ENCODE measurements at regions not wholly inside any gene's neighbourhood (a gene's known extent, or its start where the extent isn't known, plus 50 kb on each side); places are given as distances from the start of the nearest gene placed in this dataset.

- Histone ChIP-seq H3K9me3 (ENCODE audit: control insufficient read depth, low read length) (peaks cover 4% of the 10 kb centered on the region), H3K9ac (ENCODE audit: low read length) (no peak overlapping the region), H3K36me3 (ENCODE audit: control insufficient read depth, insufficient read depth, low read length, severe bottlenecking) (no peaks in the 10 kb centered on the region), H3K27me3 (replicated peaks; ENCODE audit: control insufficient read depth, insufficient read depth, low read length) (no peaks in the 10 kb centered on the region), H3K4me3 (ENCODE audit: low read length) (no peak overlapping the region), H3K4me1 (ENCODE audit: control insufficient read depth, insufficient read depth, low read length) (no peaks in the 10 kb centered on the region)
- DNase-seq (ENCODE audit: low read depth) = no peak
Measured at GRCh38 chr9:29511680-29512079, 1938.4 kb upstream of the C9orf72 start.

DNA sequence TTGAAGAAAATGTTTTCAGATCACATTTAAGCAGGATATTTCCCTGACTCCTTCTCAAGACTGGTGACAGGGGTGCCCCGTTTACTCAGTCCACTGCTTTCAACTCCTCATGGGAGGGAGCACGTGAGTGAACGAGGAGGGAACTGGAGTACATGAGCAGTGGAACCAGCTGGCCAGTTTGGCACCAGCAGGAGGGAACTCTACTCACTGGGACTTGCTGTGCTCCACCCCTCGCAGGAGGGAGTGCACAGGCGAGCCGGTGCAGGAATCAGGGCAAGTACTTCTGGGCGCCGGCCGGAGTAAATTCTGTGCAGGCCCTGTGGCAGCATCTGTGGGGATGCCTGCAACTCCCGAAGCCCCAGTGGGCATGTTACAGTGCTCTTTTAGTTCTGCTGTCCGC lies 1941.1 kb upstream of the C9orf72 start:
- Histone ChIP-seq H3K36me3 (ENCODE audit: control insufficient read depth, insufficient read depth, low read length, severe bottlenecking) (no peaks in the 10 kb centered on the region), H3K9ac (ENCODE audit: low read length) (no peak overlapping the region), H3K4me1 (ENCODE audit: control insufficient read depth, insufficient read depth, low read length) (no peaks in the 10 kb centered on the region), H3K4me3 (ENCODE audit: low read length) (no peak overlapping the region), H3K9me3 (ENCODE audit: control insufficient read depth, low read length) (peaks cover 1% of the 10 kb centered on the region), H3K27me3 (replicated peaks; ENCODE audit: control insufficient read depth, insufficient read depth, low read length) (no peaks in the 10 kb centered on the region)
- no peak for DNase-seq (ENCODE audit: low read depth)

GRCh38 chr9:29514862-29515261 lies 1941.6 kb upstream of the C9orf72 start:
- H3K36me3 ChIP-seq (ENCODE audit: control insufficient read depth, insufficient read depth, low read length, severe bottlenecking) = no peaks in the 10 kb centered on the region
- no peak for DNase-seq (ENCODE audit: low read depth)

GRCh38 chr9:29548436-29548835 lies 1975.2 kb upstream of the C9orf72 start:
- Histone ChIP-seq H3K36me3 (ENCODE audit: control insufficient read depth, insufficient read depth, low read length, severe bottlenecking) (no peaks in the 10 kb centered on the region), H3K4me1 (ENCODE audit: control insufficient read depth, insufficient read depth, low read length) (peaks cover 3% of the 10 kb centered on the region), H3K4me3 (ENCODE audit: low read length) (no peak overlapping the region), H3K9ac (ENCODE audit: low read length) (no peak overlapping the region), H3K27me3 (replicated peaks; ENCODE audit: control insufficient read depth, insufficient read depth, low read length) (no peaks in the 10 kb centered on the region), H3K9me3 (ENCODE audit: control insufficient read depth, low read length) (no peaks in the 10 kb centered on the region)
- DNase-seq (ENCODE audit: low read depth) = no peak

More at GRCh38 chr9:29514862-29515261, 1941.6 kb upstream of the C9orf72 start:
- H3K9ac ChIP-seq (ENCODE audit: low read length) = no peak overlapping the region
- H3K9me3 ChIP-seq (ENCODE audit: control insufficient read depth, low read length) = no peaks in the 10 kb centered on the region
- no peaks in the 10 kb centered on the region for H3K27me3 ChIP-seq (replicated peaks; ENCODE audit: control insufficient read depth, insufficient read depth, low read length)
- H3K4me1 ChIP-seq (ENCODE audit: control insufficient read depth, insufficient read depth, low read length) = no peaks in the 10 kb centered on the region
- no peak overlapping the region for H3K4me3 ChIP-seq (ENCODE audit: low read length)

DNA sequence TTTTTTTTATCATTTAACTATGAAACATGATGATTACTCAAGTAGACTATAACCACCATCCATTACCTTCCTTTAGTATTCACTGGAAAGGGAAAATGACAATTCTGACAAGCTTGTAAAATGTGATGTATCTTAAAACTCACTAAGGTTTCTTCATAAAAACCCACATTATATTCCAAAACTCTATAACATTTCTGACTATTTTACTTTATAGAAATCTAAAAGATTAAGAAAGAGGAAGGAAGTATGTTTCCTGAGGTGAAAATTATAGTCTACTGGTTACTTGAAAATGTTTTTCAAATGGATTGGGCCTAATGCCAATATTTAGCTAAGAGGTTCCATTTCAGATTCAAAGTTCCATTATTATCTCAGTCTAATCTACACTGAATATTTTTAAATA lies 1982.2 kb upstream of the C9orf72 start:
- H3K27me3 ChIP-seq (replicated peaks; ENCODE audit: control insufficient read depth, insufficient read depth, low read length) = no peaks in the 10 kb centered on the region
- H3K4me3 ChIP-seq (ENCODE audit: low read length) = no peak overlapping the region
- H3K9me3 ChIP-seq (ENCODE audit: control insufficient read depth, low read length) = no peaks in the 10 kb centered on the region
- no peak overlapping the region for H3K9ac ChIP-seq (ENCODE audit: low read length)
- peaks cover 14% of the 10 kb centered on the region for H3K4me1 ChIP-seq (ENCODE audit: control insufficient read depth, insufficient read depth, low read length)
- DNase-seq (ENCODE audit: low read depth) = no peak
- no peaks in the 10 kb centered on the region for H3K36me3 ChIP-seq (ENCODE audit: control insufficient read depth, insufficient read depth, low read length, severe bottlenecking)

DNA sequence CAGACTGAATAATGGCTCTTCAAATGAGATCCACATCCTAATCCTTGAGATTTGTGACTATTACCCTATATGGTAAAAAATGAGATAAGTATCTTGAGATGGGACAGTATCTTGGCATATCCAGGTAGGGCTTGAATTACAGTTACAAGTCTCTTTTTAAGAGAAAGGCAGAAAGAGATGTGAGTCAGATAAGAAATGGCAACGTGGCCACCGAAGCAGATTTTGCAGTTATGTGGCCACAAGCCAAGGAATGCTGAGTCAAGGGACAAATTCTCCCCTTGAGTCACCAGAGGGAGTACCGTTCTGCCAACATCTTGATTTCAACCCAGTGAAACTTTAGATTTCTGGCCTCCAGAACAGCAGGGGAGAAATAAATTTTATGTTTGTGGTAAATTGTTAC lies 1983.0 kb upstream of the C9orf72 start:
- H3K4me1 ChIP-seq (ENCODE audit: control insufficient read depth, insufficient read depth, low read length) = peaks cover 14% of the 10 kb centered on the region
- H3K4me3 ChIP-seq (ENCODE audit: low read length) = no peak overlapping the region
- H3K36me3 ChIP-seq (ENCODE audit: control insufficient read depth, insufficient read depth, low read length, severe bottlenecking) = no peaks in the 10 kb centered on the region
- no peaks in the 10 kb centered on the region for H3K27me3 ChIP-seq (replicated peaks; ENCODE audit: control insufficient read depth, insufficient read depth, low read length)
- DNase-seq (ENCODE audit: low read depth) = no peak
- no peaks in the 10 kb centered on the region for H3K9me3 ChIP-seq (ENCODE audit: control insufficient read depth, low read length)
- H3K9ac ChIP-seq (ENCODE audit: low read length) = no peak overlapping the region

DNA sequence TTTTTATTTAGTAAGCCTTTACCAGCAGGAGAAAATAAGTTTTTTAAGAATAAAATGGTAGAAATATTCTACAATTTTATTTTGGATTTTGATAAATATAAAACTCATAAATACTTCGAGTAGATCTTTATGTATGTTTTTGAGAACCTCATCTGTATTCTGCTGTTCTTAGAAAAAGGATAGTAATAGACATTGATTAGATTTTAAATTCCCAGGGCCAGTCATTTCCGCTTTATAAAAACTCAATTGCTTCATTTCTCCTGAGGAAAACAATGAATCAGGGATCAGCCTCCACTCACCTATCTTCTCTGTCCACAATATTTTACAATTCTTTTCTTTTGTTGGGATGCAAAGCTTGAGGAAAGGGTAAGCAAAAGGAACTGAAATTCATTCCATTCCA lies 1983.5 kb upstream of the C9orf72 start:
- H3K27me3 ChIP-seq (replicated peaks; ENCODE audit: control insufficient read depth, insufficient read depth, low read length) = no peaks in the 10 kb centered on the region
- H3K4me1 ChIP-seq (ENCODE audit: control insufficient read depth, insufficient read depth, low read length) = peaks cover 14% of the 10 kb centered on the region
- peak overlapping the region; percentile 27 for H3K9ac ChIP-seq (ENCODE audit: low read length)
- H3K9me3 ChIP-seq (ENCODE audit: control insufficient read depth, low read length) = peaks cover 2% of the 10 kb centered on the region
- no peaks in the 10 kb centered on the region for H3K36me3 ChIP-seq (ENCODE audit: control insufficient read depth, insufficient read depth, low read length, severe bottlenecking)
- no peak for DNase-seq (ENCODE audit: low read depth)
- no peak overlapping the region for H3K4me3 ChIP-seq (ENCODE audit: low read length)

DNA sequence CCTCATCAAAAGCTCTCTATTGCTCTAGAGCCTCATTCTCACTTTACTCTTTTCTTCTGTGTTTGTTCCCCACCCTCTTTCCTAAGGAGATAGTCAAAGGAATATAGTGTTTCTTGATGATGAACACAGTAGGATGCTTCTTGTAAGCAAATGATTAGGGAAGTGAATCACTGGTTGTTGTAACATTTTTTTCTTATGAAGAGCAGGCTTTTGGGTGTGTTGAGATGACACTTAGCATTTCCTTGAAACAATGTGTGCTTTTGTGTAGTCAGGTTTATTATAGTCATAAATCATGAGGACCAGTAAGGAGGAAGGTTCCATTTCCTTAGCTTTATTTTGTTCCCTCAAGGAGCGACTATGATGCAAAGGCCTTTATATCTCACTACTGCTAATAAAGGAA lies 1991.3 kb upstream of the C9orf72 start:
- H3K27me3 ChIP-seq (replicated peaks; ENCODE audit: control insufficient read depth, insufficient read depth, low read length) = no peaks in the 10 kb centered on the region
- no peak for DNase-seq (ENCODE audit: low read depth)

DNA sequence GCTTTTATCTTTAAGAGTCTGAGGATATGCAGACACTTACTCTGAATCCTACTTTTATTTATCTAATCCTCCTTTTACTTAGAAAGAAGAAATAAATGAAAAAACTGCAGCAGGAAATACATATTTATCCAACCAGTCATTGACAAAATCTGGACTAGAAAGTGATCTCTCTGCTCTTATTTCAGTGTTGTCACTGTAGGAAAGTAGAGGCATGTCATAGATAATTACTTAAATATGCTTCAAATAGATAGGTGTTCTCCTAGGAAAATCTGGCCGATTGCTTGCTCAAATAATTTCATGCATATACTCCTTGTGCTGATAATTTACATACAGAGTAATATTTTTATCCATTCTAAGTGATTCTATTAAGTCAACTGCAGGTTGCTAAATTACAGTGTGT lies 2001.9 kb upstream of the C9orf72 start:
- H3K4me1 ChIP-seq (ENCODE audit: control insufficient read depth, insufficient read depth, low read length) = no peaks in the 10 kb centered on the region
- DNase-seq (ENCODE audit: low read depth) = no peak

More for the DNA sequence above, 1991.3 kb upstream of the C9orf72 start:
- Histone ChIP-seq H3K9ac (ENCODE audit: low read length) (no peak overlapping the region), H3K36me3 (ENCODE audit: control insufficient read depth, insufficient read depth, low read length, severe bottlenecking) (no peaks in the 10 kb centered on the region), H3K9me3 (ENCODE audit: control insufficient read depth, low read length) (peaks cover 3% of the 10 kb centered on the region), H3K4me1 (ENCODE audit: control insufficient read depth, insufficient read depth, low read length) (no peaks in the 10 kb centered on the region), H3K4me3 (ENCODE audit: low read length) (no peak overlapping the region)

GRCh38 chr9:29588361-29588760 lies 2015.1 kb upstream of the C9orf72 start:
- no peak for DNase-seq (ENCODE audit: low read depth)
- Histone ChIP-seq H3K9me3 (ENCODE audit: control insufficient read depth, low read length) (no peaks in the 10 kb centered on the region), H3K27me3 (replicated peaks; ENCODE audit: control insufficient read depth, insufficient read depth, low read length) (no peaks in the 10 kb centered on the region)

More for the DNA sequence above, 2001.9 kb upstream of the C9orf72 start:
- Histone ChIP-seq H3K36me3 (ENCODE audit: control insufficient read depth, insufficient read depth, low read length, severe bottlenecking) (no peaks in the 10 kb centered on the region), H3K4me3 (ENCODE audit: low read length) (no peak overlapping the region), H3K9ac (ENCODE audit: low read length) (no peak overlapping the region), H3K27me3 (replicated peaks; ENCODE audit: control insufficient read depth, insufficient read depth, low read length) (no peaks in the 10 kb centered on the region), H3K9me3 (ENCODE audit: control insufficient read depth, low read length) (no peaks in the 10 kb centered on the region)

DNA sequence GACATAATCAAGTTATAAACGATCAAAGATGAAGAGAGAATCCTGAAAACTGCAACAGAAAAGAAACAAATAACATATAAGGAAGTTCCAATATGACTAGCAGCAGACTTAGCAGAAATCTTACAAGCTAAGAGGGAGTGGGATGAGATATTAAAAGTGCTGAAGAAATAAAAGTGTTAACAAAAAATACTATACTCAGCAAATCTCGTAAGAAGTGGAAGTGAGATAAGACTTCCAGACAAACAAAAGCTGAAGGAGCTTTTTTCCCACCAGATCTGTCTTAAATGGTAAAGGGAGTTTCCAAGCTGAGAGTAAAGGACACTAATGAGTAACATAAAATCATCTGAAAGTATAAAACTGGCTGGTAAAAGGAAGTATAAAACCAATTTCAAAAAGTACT lies 2036.0 kb upstream of the C9orf72 start:
- no peak for DNase-seq (ENCODE audit: low read depth)

More at GRCh38 chr9:29588361-29588760, 2015.1 kb upstream of the C9orf72 start:
- H3K36me3 ChIP-seq (ENCODE audit: control insufficient read depth, insufficient read depth, low read length, severe bottlenecking) = no peaks in the 10 kb centered on the region
- no peak overlapping the region for H3K9ac ChIP-seq (ENCODE audit: low read length)
- no peak overlapping the region for H3K4me3 ChIP-seq (ENCODE audit: low read length)
- no peaks in the 10 kb centered on the region for H3K4me1 ChIP-seq (ENCODE audit: control insufficient read depth, insufficient read depth, low read length)

GRCh38 chr9:29613773-29614172 lies 2040.5 kb upstream of the C9orf72 start:
- H3K4me1 ChIP-seq (ENCODE audit: control insufficient read depth, insufficient read depth, low read length) = peaks cover 3% of the 10 kb centered on the region
- no peaks in the 10 kb centered on the region for H3K27me3 ChIP-seq (replicated peaks; ENCODE audit: control insufficient read depth, insufficient read depth, low read length)
- peaks cover 6% of the 10 kb centered on the region for H3K9me3 ChIP-seq (ENCODE audit: control insufficient read depth, low read length)
- H3K9ac ChIP-seq (ENCODE audit: low read length) = no peak overlapping the region
- DNase-seq (ENCODE audit: low read depth) = no peak
- H3K4me3 ChIP-seq (ENCODE audit: low read length) = no peak overlapping the region
- H3K36me3 ChIP-seq (ENCODE audit: control insufficient read depth, insufficient read depth, low read length, severe bottlenecking) = no peaks in the 10 kb centered on the region

More for the DNA sequence above, 2036.0 kb upstream of the C9orf72 start:
- H3K9ac ChIP-seq (ENCODE audit: low read length) = no peak overlapping the region
- H3K4me1 ChIP-seq (ENCODE audit: control insufficient read depth, insufficient read depth, low read length) = peaks cover 3% of the 10 kb centered on the region
- H3K36me3 ChIP-seq (ENCODE audit: control insufficient read depth, insufficient read depth, low read length, severe bottlenecking) = no peaks in the 10 kb centered on the region
- H3K9me3 ChIP-seq (ENCODE audit: control insufficient read depth, low read length) = peaks cover 6% of the 10 kb centered on the region
- no peak overlapping the region for H3K4me3 ChIP-seq (ENCODE audit: low read length)
- no peaks in the 10 kb centered on the region for H3K27me3 ChIP-seq (replicated peaks; ENCODE audit: control insufficient read depth, insufficient read depth, low read length)

Measured in adipocyte (in vitro differentiated cells).